Uterus (tissue), 3 donors: ENCODE measurements at regions not wholly inside any gene's neighbourhood (a gene's known extent, or its start where the extent isn't known, plus 50 kb on each side); places are given as distances from the start of the nearest gene placed in this dataset.
A peak's percentile ranks its signal among the peaks of the same experiment; 100 is the strongest.

Source experiments
- DNase-seq, 2 donors: peaks; one replicate each; pipeline ENCODE4 v3.0.0-alpha.2; 2019 to 2020
- H3K27ac ChIP-seq, 2 donors: fragments of 200-600 bp; sonication (generic); 1 replicate in 1 of 2; 2 replicates in 1 of 2; pipeline ENCODE4 v1.5.1; 2016 to 2018
- H3K27me3 ChIP-seq, 2 donors: fragments of 200-600 bp; sonication (generic); one replicate each; pipeline ENCODE4 v1.5.1; 2018 to 2019; ENCODE audit warnings: control low read depth in 1 of 2
- H3K36me3 ChIP-seq, 2 donors: fragments of 200-600 bp; sonication (generic); one replicate each; pipeline ENCODE4 v1.5.1; 2019; ENCODE audit warnings: control low read depth in 1 of 2
- H3K4me1 ChIP-seq, 2 donors: fragments of 200-600 bp; sonication (generic); one replicate each; pipeline ENCODE4 v1.5.1; 2018 to 2019; ENCODE audit warnings: control low read depth in 1 of 2
- H3K4me3 ChIP-seq, 2 donors: fragments of 200-600 bp; sonication (generic); 1 replicate in 1 of 2; 2 replicates in 1 of 2; pipeline ENCODE4 v1.5.1; 2018 to 2019; ENCODE audit warnings: mild to moderate bottlenecking in 1 of 2
- H3K9me3 ChIP-seq, 2 donors: fragments of 200-600 bp; sonication (generic); one replicate each; pipeline ENCODE4 v1.5.1; 2019; ENCODE audit warnings: control low read depth in 1 of 2
- CTCF ChIP-seq, 4 experiments: fragments of 200-600 bp in 2 of 4; fragments of 450-650 bp in 2 of 4; sonication (generic) in 2 of 4; IDR thresholded peaks; one replicate each; pipeline ENCODE4 v1.5.1; 2016 to 2019; ENCODE audit warnings: antibody characterized with exemption in 4 of 4, mild to moderate bottlenecking in 2 of 4, moderate library complexity in 1 of 4
- POLR2A ChIP-seq, 2 donors: fragments of 450-650 bp; IDR thresholded peaks; one replicate each; pipeline ENCODE4 v1.6.1; 2016; ENCODE audit warnings: antibody characterized with exemption in 2 of 2, mild to moderate bottlenecking in 1 of 2, moderate library complexity in 1 of 2
- intact Hi-C: fragments of 100-400 bp; cut with DNase I; formaldehyde crosslinking; loops from one replicate; pipeline ENCODE4 v1.15.1; 2023; ENCODE audit warnings: low total_unique reads
- donor health status: DM: yes; HTN: yes; CAD: no.

GRCh38 chr13:79777504-79777903, 296.5 kb downstream of the NDFIP2 start:
- Histone ChIP-seq H3K4me1 (no peaks in the 10 kb centered on the region), H3K4me3 (no peak overlapping the region), H3K27ac (no peak overlapping the region), H3K9me3 (no peaks in the 10 kb centered on the region), H3K36me3 (no peaks in the 10 kb centered on the region), H3K27me3 (no peaks in the 10 kb centered on the region)
- TF ChIP-seq POLR2A (IDR thresholded peaks at IDR 0.05) (no peak), CTCF (IDR thresholded peaks at IDR 0.05) (no peak)
- intact Hi-C loops, result no loop called here
- no peak for DNase-seq

GRCh38 chr13:79776531-79777295, 295.8 kb downstream of the NDFIP2 start:
- intact Hi-C loops, result no loop called here
- no peak for DNase-seq
- H3K27ac ChIP-seq, result no peak overlapping the region
- no peak overlapping the region for H3K4me3 ChIP-seq
- no peaks in the 10 kb centered on the region for H3K4me1 ChIP-seq
- no peaks in the 10 kb centered on the region for H3K27me3 ChIP-seq
- TF ChIP-seq POLR2A (IDR thresholded peaks at IDR 0.05), result no peak
- TF ChIP-seq CTCF (IDR thresholded peaks at IDR 0.05), result no peak
- no peaks in the 10 kb centered on the region for H3K36me3 ChIP-seq
- no peaks in the 10 kb centered on the region for H3K9me3 ChIP-seq

GRCh38 chr13:79775830-79776229, 294.9 kb downstream of the NDFIP2 start:
- Histone ChIP-seq H3K4me3 (no peak overlapping the region), H3K9me3 (no peaks in the 10 kb centered on the region), H3K27ac (no peak overlapping the region), H3K36me3 (no peaks in the 10 kb centered on the region), H3K27me3 (no peaks in the 10 kb centered on the region), H3K4me1 (no peaks in the 10 kb centered on the region)
- no peak for DNase-seq
- TF ChIP-seq POLR2A (IDR thresholded peaks at IDR 0.05), result no peak
- peak in 3 of 4 experiments; percentile 13 to 38 (median 31) for TF ChIP-seq CTCF (IDR thresholded peaks at IDR 0.05)
- intact Hi-C loops, result no loop called here

- intact Hi-C loops, result no loop called here
- no peak for DNase-seq
- H3K4me3 ChIP-seq, result no peak overlapping the region
- no peak overlapping the region for H3K27ac ChIP-seq
- no peaks in the 10 kb centered on the region for H3K4me1 ChIP-seq
- no peaks in the 10 kb centered on the region for H3K9me3 ChIP-seq
- H3K36me3 ChIP-seq, result no peaks in the 10 kb centered on the region
- no peaks in the 10 kb centered on the region for H3K27me3 ChIP-seq
- TF ChIP-seq CTCF (IDR thresholded peaks at IDR 0.05) (no peak), POLR2A (IDR thresholded peaks at IDR 0.05) (no peak)
Observed at GRCh38 chr13:79772811-79773210, 291.9 kb downstream of the NDFIP2 start.

GRCh38 chr13:79771493-79771892, 290.5 kb downstream of the NDFIP2 start:
- no peak overlapping the region for H3K4me3 ChIP-seq
- no peak overlapping the region for H3K27ac ChIP-seq
- no peaks in the 10 kb centered on the region for H3K27me3 ChIP-seq
- H3K36me3 ChIP-seq, result no peaks in the 10 kb centered on the region
- H3K4me1 ChIP-seq, result no peaks in the 10 kb centered on the region
- no peak for DNase-seq
- intact Hi-C loops, result no loop called here
- no peaks in the 10 kb centered on the region for H3K9me3 ChIP-seq
- TF ChIP-seq POLR2A (IDR thresholded peaks at IDR 0.05) (no peak), CTCF (IDR thresholded peaks at IDR 0.05) (no peak)
